HEK293 (cell line): ENCODE measurements at regions not wholly inside any gene's neighbourhood (a gene's known extent, or its start where the extent isn't known, plus 50 kb on each side); places are given as distances from the start of the nearest gene placed in this dataset.

Experiments
- CTCF ChIA-PET: fragments of 350-600 bp; formaldehyde crosslinking; extraction: SDS; loops from one replicate; lab custom pipeline; 2021; ENCODE audit warnings: antibody characterized with exemption; lab: Yijun Ruan, JAX
- POLR2A ChIA-PET: fragments of 300-600 bp; formaldehyde crosslinking; extraction: SDS; loops from one replicate; lab custom pipeline; 2020; ENCODE audit warnings: antibody characterized with exemption, inconsistent platforms; lab: Yijun Ruan, JAX
- H3K27ac ChIP-seq: fragments of 200-500 bp; sonication (Bioruptor generic); 2 replicates; pipeline ENCODE4 v1.5.1; 2014; ENCODE audit warnings: low read depth, low read length, control low read depth, inconsistent platforms; ENCODE audit errors: extremely low read depth
- H3K36me3 ChIP-seq, 2 experiments: fragments of 200-500 bp in 1 of 2; sonication (Bioruptor generic) in 1 of 2; 1 replicate in 1 of 2; 2 replicates in 1 of 2; pipeline ENCODE4 v1.5.1; 2014 to 2017; ENCODE audit warnings: inconsistent platforms in 2 of 2, low read length in 2 of 2; ENCODE audit not compliant: control insufficient read depth in 2 of 2, insufficient read depth in 1 of 2
- H3K4me1 ChIP-seq: fragments of 200-500 bp; sonication (Bioruptor generic); 2 replicates; pipeline ENCODE4 v1.5.1; 2014; ENCODE audit warnings: mild to moderate bottlenecking, low read length, inconsistent platforms; ENCODE audit not compliant: control insufficient read depth, insufficient read depth
- H3K4me3 ChIP-seq: 2 replicates; pipeline ENCODE4 v1.5.1; 2011; ENCODE audit warnings: low read depth, mild to moderate bottlenecking, control low read depth, low read length, moderate library complexity
- H3K9me3 ChIP-seq: fragments of 200-500 bp; sonication (Bioruptor generic); 2 replicates; pipeline ENCODE4 v1.5.1; 2014; ENCODE audit warnings: low read depth, low read length, inconsistent platforms; ENCODE audit not compliant: control insufficient read depth, insufficient read depth
- KLF8 ChIP-seq: fragments of 450-650 bp; formaldehyde crosslinking; IDR thresholded peaks from 2 replicates; pipeline ENCODE4 v1.5.1; 2016; ENCODE audit warnings: missing biosample characterization, missing genetic modification characterization
- WT1 ChIP-seq: fragments of 450-650 bp; formaldehyde crosslinking; IDR thresholded peaks from 2 replicates; pipeline ENCODE4 v1.5.1; 2016; ENCODE audit warnings: missing biosample characterization, missing genetic modification characterization
- YY2 ChIP-seq: fragments of 450-650 bp; formaldehyde crosslinking; IDR thresholded peaks from 2 replicates; pipeline ENCODE4 v1.5.1; 2016; ENCODE audit warnings: missing biosample characterization, missing genetic modification characterization
- ZBTB17 ChIP-seq: fragments of 450-650 bp; formaldehyde crosslinking; IDR thresholded peaks from 2 replicates; pipeline ENCODE4 v1.5.1; 2016; ENCODE audit warnings: missing biosample characterization, missing genetic modification characterization
- ZFP41 ChIP-seq: fragments of 450-650 bp; formaldehyde crosslinking; IDR thresholded peaks from 2 replicates; pipeline ENCODE4 v1.5.1; 2016; ENCODE audit warnings: missing biosample characterization, missing genetic modification characterization, borderline replicate concordance
- ZNF112 ChIP-seq: fragments of 450-650 bp; formaldehyde crosslinking; IDR thresholded peaks from 2 replicates; pipeline ENCODE4 v1.5.0; 2017; ENCODE audit warnings: missing biosample characterization, missing genetic modification characterization
- ZNF133 ChIP-seq: fragments of 450-650 bp; formaldehyde crosslinking; IDR thresholded peaks from 2 replicates; pipeline ENCODE4 v1.5.1; 2016; ENCODE audit warnings: missing biosample characterization, missing genetic modification characterization
- ZNF169 ChIP-seq: fragments of 450-650 bp; formaldehyde crosslinking; IDR thresholded peaks from 2 replicates; pipeline ENCODE4 v1.5.1; 2016; ENCODE audit warnings: missing biosample characterization, missing genetic modification characterization
- ZNF211 ChIP-seq: fragments of 450-650 bp; formaldehyde crosslinking; IDR thresholded peaks from 2 replicates; pipeline ENCODE4 v1.5.1; 2016; ENCODE audit warnings: low read depth, missing biosample characterization, missing genetic modification characterization
- ZNF302 ChIP-seq: fragments of 450-650 bp; formaldehyde crosslinking; IDR thresholded peaks from 2 replicates; pipeline ENCODE4 v1.5.1; 2016; ENCODE audit warnings: missing biosample characterization, missing genetic modification characterization, low read depth
- ZNF335 ChIP-seq: fragments of 450-650 bp; formaldehyde crosslinking; conservative IDR thresholded peaks from 2 replicates; pipeline ENCODE4 v1.5.1; 2016; ENCODE audit warnings: missing biosample characterization, missing genetic modification characterization
- ZNF366 ChIP-seq: fragments of 450-650 bp; formaldehyde crosslinking; conservative IDR thresholded peaks from 2 replicates; pipeline ENCODE4 v1.5.1; 2016; ENCODE audit warnings: missing biosample characterization, missing genetic modification characterization
- ZNF510 ChIP-seq: fragments of 450-650 bp; formaldehyde crosslinking; IDR thresholded peaks from 2 replicates; pipeline ENCODE4 v1.5.1; 2018; ENCODE audit warnings: mild to moderate bottlenecking, missing genetic modification characterization, missing biosample characterization; ENCODE audit not compliant: insufficient replicate concordance
- ZNF548 ChIP-seq: fragments of 450-650 bp; formaldehyde crosslinking; IDR thresholded peaks from 2 replicates; pipeline ENCODE4 v1.5.1; 2016; ENCODE audit warnings: missing biosample characterization, missing genetic modification characterization
- ZNF580 ChIP-seq: fragments of 450-650 bp; formaldehyde crosslinking; IDR thresholded peaks from 2 replicates; pipeline ENCODE4 v1.5.1; 2016; ENCODE audit warnings: missing biosample characterization, missing genetic modification characterization
- ZNF645 ChIP-seq: fragments of 450-650 bp; formaldehyde crosslinking; IDR thresholded peaks from 2 replicates; pipeline ENCODE4; 2016; ENCODE audit warnings: missing biosample characterization, missing genetic modification characterization
- TF ChIP-seq, protein P1 (sequence below): fragments of 450-650 bp; formaldehyde crosslinking; IDR thresholded peaks from 2 replicates; pipeline ENCODE4 v1.5.1; 2016; ENCODE audit warnings: missing biosample characterization, missing genetic modification characterization, low read depth
- TF ChIP-seq, protein P2 (sequence below): fragments of 450-650 bp; formaldehyde crosslinking; IDR thresholded peaks from 2 replicates; pipeline ENCODE4 v1.5.1; 2016; ENCODE audit warnings: missing biosample characterization, missing genetic modification characterization
- TF ChIP-seq, protein P3 (sequence below): fragments of 450-650 bp; formaldehyde crosslinking; IDR thresholded peaks from 2 replicates; pipeline ENCODE4 v1.5.1; 2016; ENCODE audit warnings: missing biosample characterization, missing genetic modification characterization
- TF ChIP-seq, protein P4 (sequence below): fragments of 450-650 bp; formaldehyde crosslinking; optimal IDR thresholded peaks from 2 replicates; pipeline ENCODE3; 2016; ENCODE audit warnings: missing biosample characterization, mild to moderate bottlenecking, missing genetic modification characterization

- CTCF ChIA-PET: no interaction called here
- TF ChIP-seq, protein P1, sequence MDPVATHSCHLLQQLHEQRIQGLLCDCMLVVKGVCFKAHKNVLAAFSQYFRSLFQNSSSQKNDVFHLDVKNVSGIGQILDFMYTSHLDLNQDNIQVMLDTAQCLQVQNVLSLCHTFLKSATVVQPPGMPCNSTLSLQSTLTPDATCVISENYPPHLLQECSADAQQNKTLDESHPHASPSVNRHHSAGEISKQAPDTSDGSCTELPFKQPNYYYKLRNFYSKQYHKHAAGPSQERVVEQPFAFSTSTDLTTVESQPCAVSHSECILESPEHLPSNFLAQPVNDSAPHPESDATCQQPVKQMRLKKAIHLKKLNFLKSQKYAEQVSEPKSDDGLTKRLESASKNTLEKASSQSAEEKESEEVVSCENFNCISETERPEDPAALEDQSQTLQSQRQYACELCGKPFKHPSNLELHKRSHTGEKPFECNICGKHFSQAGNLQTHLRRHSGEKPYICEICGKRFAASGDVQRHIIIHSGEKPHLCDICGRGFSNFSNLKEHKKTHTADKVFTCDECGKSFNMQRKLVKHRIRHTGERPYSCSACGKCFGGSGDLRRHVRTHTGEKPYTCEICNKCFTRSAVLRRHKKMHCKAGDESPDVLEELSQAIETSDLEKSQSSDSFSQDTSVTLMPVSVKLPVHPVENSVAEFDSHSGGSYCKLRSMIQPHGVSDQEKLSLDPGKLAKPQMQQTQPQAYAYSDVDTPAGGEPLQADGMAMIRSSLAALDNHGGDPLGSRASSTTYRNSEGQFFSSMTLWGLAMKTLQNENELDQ (tag by site-specific recombination): no peak
- TF ChIP-seq YY2 (no peak), ZBTB17 (no peak), ZNF211 (tag by site-specific recombination) (no peak), ZNF169 (no peak), ZNF510 (tag by site-specific recombination) (no peak), ZFP41 (no peak), KLF8 (tag by site-specific recombination) (no peak), ZNF366 (tag by site-specific recombination) (no peak), ZNF133 (no peak), ZNF548 (tag by site-specific recombination) (no peak), ZNF335 (tag by site-specific recombination) (no peak), ZNF112 (tag by site-specific recombination) (no peak), ZNF580 (no peak), ZNF645 (tag by site-specific recombination) (no peak), WT1 (tag by site-specific recombination) (no peak), ZNF302 (tag by site-specific recombination) (no peak)
- TF ChIP-seq, protein P2, sequence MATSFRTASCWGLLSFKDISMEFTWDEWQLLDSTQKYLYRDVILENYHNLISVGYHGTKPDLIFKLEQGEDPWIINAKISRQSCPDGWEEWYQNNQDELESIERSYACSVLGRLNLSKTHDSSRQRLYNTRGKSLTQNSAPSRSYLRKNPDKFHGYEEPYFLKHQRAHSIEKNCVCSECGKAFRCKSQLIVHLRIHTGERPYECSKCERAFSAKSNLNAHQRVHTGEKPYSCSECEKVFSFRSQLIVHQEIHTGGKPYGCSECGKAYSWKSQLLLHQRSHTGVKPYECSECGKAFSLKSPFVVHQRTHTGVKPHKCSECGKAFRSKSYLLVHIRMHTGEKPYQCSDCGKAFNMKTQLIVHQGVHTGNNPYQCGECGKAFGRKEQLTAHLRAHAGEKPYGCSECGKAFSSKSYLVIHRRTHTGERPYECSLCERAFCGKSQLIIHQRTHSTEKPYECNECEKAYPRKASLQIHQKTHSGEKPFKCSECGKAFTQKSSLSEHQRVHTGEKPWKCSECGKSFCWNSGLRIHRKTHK: no peak
- TF ChIP-seq, protein P3, sequence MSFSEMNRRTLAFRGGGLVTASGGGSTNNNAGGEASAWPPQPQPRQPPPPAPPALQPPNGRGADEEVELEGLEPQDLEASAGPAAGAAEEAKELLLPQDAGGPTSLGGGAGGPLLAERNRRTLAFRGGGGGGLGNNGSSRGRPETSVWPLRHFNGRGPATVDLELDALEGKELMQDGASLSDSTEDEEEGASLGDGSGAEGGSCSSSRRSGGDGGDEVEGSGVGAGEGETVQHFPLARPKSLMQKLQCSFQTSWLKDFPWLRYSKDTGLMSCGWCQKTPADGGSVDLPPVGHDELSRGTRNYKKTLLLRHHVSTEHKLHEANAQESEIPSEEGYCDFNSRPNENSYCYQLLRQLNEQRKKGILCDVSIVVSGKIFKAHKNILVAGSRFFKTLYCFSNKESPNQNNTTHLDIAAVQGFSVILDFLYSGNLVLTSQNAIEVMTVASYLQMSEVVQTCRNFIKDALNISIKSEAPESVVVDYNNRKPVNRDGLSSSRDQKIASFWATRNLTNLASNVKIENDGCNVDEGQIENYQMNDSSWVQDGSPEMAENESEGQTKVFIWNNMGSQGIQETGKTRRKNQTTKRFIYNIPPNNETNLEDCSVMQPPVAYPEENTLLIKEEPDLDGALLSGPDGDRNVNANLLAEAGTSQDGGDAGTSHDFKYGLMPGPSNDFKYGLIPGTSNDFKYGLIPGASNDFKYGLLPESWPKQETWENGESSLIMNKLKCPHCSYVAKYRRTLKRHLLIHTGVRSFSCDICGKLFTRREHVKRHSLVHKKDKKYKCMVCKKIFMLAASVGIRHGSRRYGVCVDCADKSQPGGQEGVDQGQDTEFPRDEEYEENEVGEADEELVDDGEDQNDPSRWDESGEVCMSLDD: no peak
- TF ChIP-seq, protein P4, sequence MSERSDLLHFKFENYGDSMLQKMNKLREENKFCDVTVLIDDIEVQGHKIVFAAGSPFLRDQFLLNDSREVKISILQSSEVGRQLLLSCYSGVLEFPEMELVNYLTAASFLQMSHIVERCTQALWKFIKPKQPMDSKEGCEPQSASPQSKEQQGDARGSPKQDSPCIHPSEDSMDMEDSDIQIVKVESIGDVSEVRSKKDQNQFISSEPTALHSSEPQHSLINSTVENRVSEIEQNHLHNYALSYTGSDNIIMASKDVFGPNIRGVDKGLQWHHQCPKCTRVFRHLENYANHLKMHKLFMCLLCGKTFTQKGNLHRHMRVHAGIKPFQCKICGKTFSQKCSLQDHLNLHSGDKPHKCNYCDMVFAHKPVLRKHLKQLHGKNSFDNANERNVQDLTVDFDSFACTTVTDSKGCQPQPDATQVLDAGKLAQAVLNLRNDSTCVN (tag by site-specific recombination): no peak
- no peaks in the 10 kb centered on the region for H3K9me3 ChIP-seq
- H3K27ac ChIP-seq: no peak overlapping the region
- H3K4me3 ChIP-seq: no peak overlapping the region
- H3K4me1 ChIP-seq: no peaks in the 10 kb centered on the region
- H3K36me3 ChIP-seq: no peaks in the 10 kb centered on the region
- POLR2A ChIA-PET: no interaction called here
Observed at GRCh38 chr5:164578911-164579310, 1073.5 kb downstream of the MAT2B start.
